Activated T-helper 2 cell treated with anti-CD3 and anti-CD28 coated beads, Interferon-gamma antibody, Interleukin-2, Interleukin-4, amounts not matched to agents 10 μg/mL and 5 μg/mL and 100 μg/mL, durations not matched to agents 14 hours and 24 hours and 36 hours (primary cell): ENCODE measurements at regions not wholly inside any gene's neighbourhood (a gene's known extent, or its start where the extent isn't known, plus 50 kb on each side); places are given as distances from the start of the nearest gene placed in this dataset.

Experiments used
- DNase-seq: peaks from one replicate; pipeline ENCODE4 v3.0.0; 2021; ENCODE audit warnings: low spot score
- H3K27ac Mint-ChIP-seq: one replicate; pipeline ENCODE4 v1.8.0; 2021; ENCODE audit warnings: mixed read lengths
- H3K27me3 Mint-ChIP-seq: one replicate; pipeline ENCODE4 v1.8.0; 2021; ENCODE audit warnings: low read depth, mixed read lengths
- H3K36me3 Mint-ChIP-seq: one replicate; pipeline ENCODE4 v1.8.0; 2021; ENCODE audit warnings: low read depth, mixed read lengths
- H3K4me1 Mint-ChIP-seq: one replicate; pipeline ENCODE4 v1.8.0; 2021; ENCODE audit warnings: low read depth, mixed read lengths
- H3K4me3 Mint-ChIP-seq: one replicate; pipeline ENCODE4 v1.8.0; 2021; ENCODE audit warnings: low read depth, mild to moderate bottlenecking, moderate library complexity, mixed read lengths
- H3K9me3 Mint-ChIP-seq: one replicate; pipeline ENCODE4 v1.8.0; 2021; ENCODE audit warnings: mixed read lengths
- intact Hi-C: fragments of 100-400 bp; cut with micrococcal nuclease; formaldehyde crosslinking; loops from one replicate; pipeline ENCODE4 v1.15.1; 2023

DNA sequence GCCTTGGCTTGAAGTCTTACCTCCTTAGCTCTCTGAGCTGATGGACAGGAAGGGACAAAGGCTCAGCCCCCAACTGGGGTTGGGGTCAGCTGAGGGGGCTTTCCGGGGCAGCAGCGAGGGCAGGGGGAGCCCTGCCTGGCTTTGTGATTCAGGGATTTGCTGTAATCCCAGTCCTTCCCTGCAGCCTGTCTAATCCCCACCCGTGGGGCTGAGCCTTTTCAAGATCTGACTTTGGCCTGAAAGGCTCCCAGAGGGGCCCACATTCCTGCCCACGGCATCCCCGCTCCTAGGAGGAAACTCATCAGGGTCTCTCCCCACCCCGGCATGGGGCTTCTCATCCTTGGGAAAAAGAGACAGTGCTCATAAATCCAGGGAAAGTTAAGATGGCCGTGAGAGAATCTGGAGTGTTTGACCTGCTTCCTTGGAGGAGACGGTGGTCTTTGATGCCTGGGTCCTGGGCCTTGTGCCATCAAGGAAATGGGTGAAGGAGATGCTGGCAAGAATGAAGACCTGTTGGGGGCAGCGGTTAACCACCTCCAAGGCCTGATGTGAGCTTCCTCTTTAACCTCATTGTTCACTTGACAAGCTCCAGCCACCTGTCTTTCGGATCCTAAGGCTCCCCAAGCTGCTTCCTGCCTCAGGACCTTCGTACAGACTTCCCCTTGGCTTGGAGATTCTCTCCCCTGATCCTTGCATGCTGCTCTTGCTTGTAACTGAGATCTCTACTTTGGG lies 83.1 kb upstream of the WNT4 start:
- peaks cover 3% of the 10 kb centered on the region for H3K27me3 Mint-ChIP-seq
- no peak overlapping the region for H3K4me3 Mint-ChIP-seq

DNA sequence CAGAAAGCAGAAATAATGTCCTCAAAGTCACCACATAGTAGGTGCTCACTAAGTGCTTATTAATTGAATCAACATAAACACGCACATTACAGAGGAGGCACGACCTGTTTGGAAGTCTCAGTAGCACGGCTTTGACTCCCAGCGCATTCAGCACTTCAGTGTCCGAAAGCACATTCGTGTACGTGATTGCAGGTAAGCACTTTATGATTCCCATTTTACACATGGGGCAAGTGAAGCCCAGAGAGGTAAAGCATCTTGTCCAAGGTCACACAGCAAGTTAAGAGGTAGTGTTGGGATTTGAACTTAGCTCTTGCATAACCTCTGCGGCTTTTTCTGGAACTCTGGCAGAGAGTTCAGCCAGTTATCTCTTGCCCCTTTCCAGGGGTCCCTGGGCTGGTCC lies 85.2 kb upstream of the WNT4 start:
- H3K36me3 Mint-ChIP-seq = no peaks in the 10 kb centered on the region
- H3K4me3 Mint-ChIP-seq = no peak overlapping the region
- intact Hi-C loops = no loop called here
- H3K27ac Mint-ChIP-seq = no peak overlapping the region
- H3K9me3 Mint-ChIP-seq = no peaks in the 10 kb centered on the region
- peaks cover 3% of the 10 kb centered on the region for H3K27me3 Mint-ChIP-seq
- DNase-seq = no peak
- no peaks in the 10 kb centered on the region for H3K4me1 Mint-ChIP-seq

More for the DNA sequence above, 83.1 kb upstream of the WNT4 start:
- intact Hi-C loops = no loop called here
- H3K9me3 Mint-ChIP-seq = no peaks in the 10 kb centered on the region
- H3K4me1 Mint-ChIP-seq = no peaks in the 10 kb centered on the region
- DNase-seq = no peak
- no peaks in the 10 kb centered on the region for H3K36me3 Mint-ChIP-seq
- no peak overlapping the region for H3K27ac Mint-ChIP-seq

DNA sequence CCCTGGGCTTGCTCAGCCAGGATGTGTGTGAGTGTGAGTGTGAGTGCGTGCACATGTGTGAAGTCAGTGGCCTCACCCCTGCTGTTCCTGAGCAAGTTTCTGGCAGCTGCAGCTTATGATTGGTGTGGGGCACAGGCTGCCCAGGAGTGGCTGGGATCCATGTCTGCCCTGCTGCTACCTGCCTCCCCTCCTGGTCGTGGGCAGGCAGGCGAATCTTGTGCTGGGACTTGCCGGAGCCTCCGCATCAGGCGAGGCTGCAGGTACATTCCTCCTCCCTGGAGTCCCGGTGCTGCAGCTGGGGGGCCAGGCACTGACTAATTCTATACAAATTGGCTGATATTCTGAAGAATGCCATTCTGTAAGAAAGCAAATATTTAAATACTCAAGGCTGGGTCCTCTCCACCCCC lies 85.6 kb upstream of the WNT4 start:
- no peak for DNase-seq
- Mint-ChIP-seq H3K27ac (no peak overlapping the region), H3K36me3 (no peaks in the 10 kb centered on the region), H3K4me1 (no peaks in the 10 kb centered on the region), H3K9me3 (no peaks in the 10 kb centered on the region), H3K27me3 (peaks cover 3% of the 10 kb centered on the region), H3K4me3 (no peak overlapping the region)
- intact Hi-C loops = no loop called here

DNA sequence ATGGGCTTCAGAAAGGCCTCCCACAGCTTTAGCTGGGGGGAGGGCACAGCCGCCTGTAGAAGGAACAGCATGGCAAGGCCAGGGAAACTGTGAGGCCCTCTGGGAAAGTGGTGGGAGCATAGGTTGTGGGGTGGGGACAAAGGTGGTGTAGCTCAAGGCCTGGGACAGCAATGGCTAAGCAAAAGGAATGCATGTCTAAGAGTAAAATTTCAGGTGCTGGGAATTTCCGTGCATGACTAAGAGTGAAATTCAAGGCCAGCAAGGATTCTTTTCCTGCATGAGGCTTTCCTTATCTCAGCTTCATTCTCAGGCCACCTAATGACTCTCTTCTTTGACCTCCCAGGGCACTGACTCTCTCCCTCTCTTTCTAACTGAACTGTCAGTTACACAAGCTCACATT lies 86.5 kb upstream of the WNT4 start:
- Mint-ChIP-seq H3K4me1 (no peaks in the 10 kb centered on the region), H3K36me3 (no peaks in the 10 kb centered on the region), H3K27ac (no peak overlapping the region), H3K9me3 (no peaks in the 10 kb centered on the region), H3K27me3 (peaks cover 5% of the 10 kb centered on the region), H3K4me3 (no peak overlapping the region)
- intact Hi-C loops = no loop called here
- DNase-seq = no peak

DNA sequence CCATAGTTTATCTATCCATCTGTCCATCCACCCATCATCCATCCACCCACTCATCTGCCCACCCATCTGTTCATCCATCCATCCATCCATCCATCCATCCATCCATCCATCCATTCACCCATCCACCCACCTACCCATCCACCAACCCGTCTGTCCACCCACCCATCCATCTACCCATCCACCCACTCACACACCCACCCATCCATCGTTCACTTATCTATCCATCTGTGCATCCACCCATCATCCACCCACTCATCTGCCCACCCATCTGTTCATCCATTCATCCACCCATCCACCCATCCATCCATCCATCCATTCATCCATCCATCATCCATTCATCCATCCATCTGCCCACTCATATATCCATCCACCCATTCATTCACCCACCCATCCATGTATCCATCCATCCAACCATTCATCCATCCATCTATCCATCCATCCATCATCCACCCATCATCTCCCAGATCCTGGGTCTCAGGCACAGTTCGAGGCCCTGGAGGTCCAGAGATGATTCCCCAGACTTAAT lies 88.2 kb upstream of the WNT4 start:
- Mint-ChIP-seq H3K27ac (no peak overlapping the region), H3K36me3 (no peaks in the 10 kb centered on the region), H3K9me3 (no peaks in the 10 kb centered on the region), H3K4me3 (no peak overlapping the region), H3K27me3 (peaks cover 9% of the 10 kb centered on the region), H3K4me1 (no peaks in the 10 kb centered on the region)
- intact Hi-C loops = no loop called here
- DNase-seq = no peak

DNA sequence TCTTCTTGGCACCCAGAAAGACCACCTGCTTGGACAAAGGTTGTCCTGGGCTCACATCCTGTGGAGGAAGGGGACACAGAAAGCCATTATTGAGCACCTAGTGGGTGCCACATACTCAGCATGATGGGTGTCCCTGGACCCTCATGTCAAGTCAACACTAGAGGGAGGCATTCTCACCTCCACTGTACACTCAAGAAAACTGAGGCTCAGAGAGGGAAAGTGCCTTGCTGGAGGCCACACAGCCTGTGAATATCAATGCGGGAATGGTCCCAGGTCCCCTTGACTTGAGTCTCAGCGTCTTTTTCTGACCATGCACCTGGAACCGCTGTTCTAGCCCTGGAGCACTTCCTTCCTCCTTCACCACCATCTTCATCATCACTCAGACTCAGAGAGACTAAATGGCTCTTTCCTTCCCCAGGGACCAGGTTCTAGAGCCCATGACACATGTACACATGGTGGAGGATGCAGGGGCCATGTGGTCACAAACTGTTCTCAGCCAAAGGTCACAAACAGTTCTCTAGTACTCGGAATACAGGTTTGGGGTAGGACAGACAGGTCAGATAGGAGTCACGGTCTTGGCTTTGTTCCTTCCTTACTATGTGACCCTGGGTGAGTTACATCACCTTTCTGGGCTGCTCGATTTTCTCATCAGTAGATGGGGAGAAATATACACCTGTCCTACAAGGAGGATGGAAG lies 89.2 kb upstream of the WNT4 start:
- Mint-ChIP-seq H3K4me3 (no peak overlapping the region), H3K36me3 (no peaks in the 10 kb centered on the region), H3K9me3 (no peaks in the 10 kb centered on the region), H3K27ac (no peak overlapping the region), H3K27me3 (peaks cover 6% of the 10 kb centered on the region), H3K4me1 (no peaks in the 10 kb centered on the region)
- no peak for DNase-seq
- intact Hi-C loops = no loop called here

DNA sequence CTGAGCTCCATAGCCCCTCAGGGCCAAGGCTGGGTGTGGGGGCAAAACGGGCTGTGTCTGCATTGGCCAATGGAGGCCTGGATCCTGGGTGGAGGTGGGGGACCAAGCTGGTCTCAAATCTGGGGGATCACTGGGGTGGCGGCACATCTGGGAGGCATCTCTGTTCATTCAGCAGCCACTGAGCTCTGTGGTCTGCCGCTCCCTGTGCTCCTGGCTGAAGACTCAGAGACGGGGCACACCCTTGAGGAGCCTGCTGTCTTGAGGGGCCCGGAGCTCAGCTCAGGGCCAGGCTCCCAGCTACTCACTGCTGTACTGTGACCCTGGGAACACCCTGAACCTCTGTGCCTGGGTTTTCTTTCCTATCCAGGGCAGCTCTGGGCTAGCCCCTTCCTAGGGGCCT lies 90.3 kb upstream of the WNT4 start:
- H3K9me3 Mint-ChIP-seq = no peaks in the 10 kb centered on the region
- intact Hi-C loops = no loop called here
- H3K4me1 Mint-ChIP-seq = no peaks in the 10 kb centered on the region
- H3K27me3 Mint-ChIP-seq = peaks cover 6% of the 10 kb centered on the region
- H3K4me3 Mint-ChIP-seq = no peak overlapping the region
- DNase-seq = no peak
- no peaks in the 10 kb centered on the region for H3K36me3 Mint-ChIP-seq
- no peak overlapping the region for H3K27ac Mint-ChIP-seq

DNA sequence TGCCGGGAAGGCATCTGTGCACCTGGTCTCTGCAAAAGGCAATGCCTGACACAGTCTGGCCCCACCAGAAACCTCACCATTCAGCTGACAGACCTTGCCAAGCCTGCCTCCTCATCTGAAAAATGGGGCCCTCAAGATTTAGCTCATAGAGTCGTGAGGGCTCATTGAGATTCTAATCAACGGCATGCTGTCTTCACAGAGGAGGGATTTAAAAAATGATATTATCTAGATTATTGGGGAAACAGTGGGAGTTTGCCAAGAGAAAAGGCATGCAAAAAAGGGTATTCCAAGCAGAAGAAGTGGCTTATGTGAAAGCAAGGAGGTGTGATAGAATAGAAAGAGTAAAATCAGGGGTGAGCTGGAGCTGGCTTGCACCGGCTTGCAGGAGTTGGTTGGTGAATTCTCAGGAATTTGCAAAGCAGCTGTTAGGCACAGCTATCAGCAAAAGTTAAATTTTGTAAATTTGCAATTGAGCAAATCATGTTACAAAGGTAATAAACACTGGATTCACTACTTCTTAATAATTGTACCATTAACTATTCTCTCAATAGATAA lies 91.7 kb upstream of the WNT4 start:
- Mint-ChIP-seq H3K27ac (no peak overlapping the region), H3K9me3 (no peaks in the 10 kb centered on the region), H3K4me3 (no peak overlapping the region), H3K27me3 (peaks cover 6% of the 10 kb centered on the region), H3K36me3 (no peaks in the 10 kb centered on the region), H3K4me1 (no peaks in the 10 kb centered on the region)
- intact Hi-C loops = no loop called here
- no peak for DNase-seq

DNA sequence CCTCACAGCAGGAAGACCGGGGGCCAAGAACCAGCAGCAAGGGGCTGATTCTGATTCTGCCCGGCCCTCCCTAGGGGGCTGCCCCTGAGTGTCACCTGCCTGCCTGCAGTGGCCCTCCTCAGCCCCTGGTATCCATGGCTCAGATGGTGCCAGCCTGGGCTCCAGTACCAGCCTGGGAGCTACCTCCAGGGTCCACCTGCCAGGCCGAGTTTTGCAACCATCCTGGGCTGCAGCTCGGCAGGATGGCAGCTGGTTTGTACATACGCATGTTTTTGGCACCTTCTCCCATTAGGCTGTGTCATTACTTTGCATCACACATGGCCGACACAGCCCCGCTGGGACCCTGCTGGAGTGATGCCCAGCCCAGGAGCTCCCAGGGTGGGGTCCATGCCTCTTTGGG lies 93.3 kb upstream of the WNT4 start:
- DNase-seq = no peak
- H3K27me3 Mint-ChIP-seq = peaks cover 6% of the 10 kb centered on the region
- H3K27ac Mint-ChIP-seq = no peak overlapping the region
- intact Hi-C loops = no loop called here
- H3K4me1 Mint-ChIP-seq = no peaks in the 10 kb centered on the region
- H3K4me3 Mint-ChIP-seq = no peak overlapping the region
- no peaks in the 10 kb centered on the region for H3K36me3 Mint-ChIP-seq
- H3K9me3 Mint-ChIP-seq = no peaks in the 10 kb centered on the region

DNA sequence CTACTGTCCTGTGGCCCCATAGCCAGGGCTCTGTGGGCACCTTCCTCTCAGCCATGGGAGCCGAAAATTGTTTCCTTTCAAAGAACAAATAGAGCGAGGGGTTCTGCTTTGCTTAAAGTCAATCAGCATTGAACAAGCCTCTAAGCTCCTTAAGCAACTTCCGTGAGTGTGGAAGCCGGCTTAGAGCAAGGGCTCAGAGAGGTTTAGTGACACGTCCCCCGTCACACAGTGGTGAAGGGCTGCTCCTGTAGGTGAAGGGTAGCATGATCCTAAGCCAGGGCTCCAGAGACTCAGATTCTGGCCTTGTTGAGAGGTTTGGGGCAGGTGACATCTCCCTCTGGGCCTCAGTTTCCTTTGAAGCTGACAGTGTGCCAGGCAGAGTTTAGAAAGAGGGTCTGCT lies 94.0 kb upstream of the WNT4 start:
- DNase-seq = no peak
- H3K27ac Mint-ChIP-seq = no peak overlapping the region

DNA sequence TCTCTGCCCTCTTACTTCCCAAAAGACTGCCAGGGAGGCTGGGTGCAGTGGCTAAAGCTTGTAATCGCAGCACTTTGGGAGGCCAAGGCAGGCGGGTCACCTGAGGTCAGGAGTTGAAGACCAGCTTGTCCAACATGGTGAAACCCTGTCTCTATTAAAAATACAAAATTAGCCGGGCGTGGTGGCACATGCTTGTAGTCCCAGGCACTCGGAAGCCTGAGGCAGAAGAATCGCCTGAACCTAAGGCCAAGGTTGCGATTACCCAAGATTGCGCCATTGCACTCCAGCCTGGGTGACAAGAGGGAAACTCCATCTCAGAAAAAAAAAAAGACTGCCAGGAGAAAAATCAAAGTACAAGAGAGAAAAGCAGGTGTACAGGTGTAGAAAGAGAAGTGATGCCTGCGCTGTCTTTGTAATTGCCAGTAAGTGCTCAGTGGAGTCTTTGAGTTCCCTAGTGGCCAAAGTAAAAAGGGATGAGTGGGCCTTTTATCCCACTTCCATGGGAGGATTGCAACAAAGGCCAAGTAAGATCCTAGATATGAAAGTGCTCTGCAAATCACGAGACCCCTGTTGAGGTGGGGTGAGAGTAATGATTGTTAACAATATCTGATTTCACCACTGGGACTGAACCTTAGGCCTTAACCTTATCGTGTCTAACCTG lies 94.7 kb upstream of the WNT4 start:
- Mint-ChIP-seq H3K36me3 (no peaks in the 10 kb centered on the region), H3K27me3 (peaks cover 7% of the 10 kb centered on the region), H3K9me3 (no peaks in the 10 kb centered on the region), H3K4me3 (no peak overlapping the region), H3K4me1 (no peaks in the 10 kb centered on the region), H3K27ac (no peak overlapping the region)
- no peak for DNase-seq
- intact Hi-C loops = no loop called here

More for the DNA sequence above, 94.0 kb upstream of the WNT4 start:
- H3K4me3 Mint-ChIP-seq = no peak overlapping the region
- H3K36me3 Mint-ChIP-seq = no peaks in the 10 kb centered on the region
- peaks cover 7% of the 10 kb centered on the region for H3K27me3 Mint-ChIP-seq
- no peaks in the 10 kb centered on the region for H3K9me3 Mint-ChIP-seq
- no peaks in the 10 kb centered on the region for H3K4me1 Mint-ChIP-seq
- intact Hi-C loops = no loop called here

DNA sequence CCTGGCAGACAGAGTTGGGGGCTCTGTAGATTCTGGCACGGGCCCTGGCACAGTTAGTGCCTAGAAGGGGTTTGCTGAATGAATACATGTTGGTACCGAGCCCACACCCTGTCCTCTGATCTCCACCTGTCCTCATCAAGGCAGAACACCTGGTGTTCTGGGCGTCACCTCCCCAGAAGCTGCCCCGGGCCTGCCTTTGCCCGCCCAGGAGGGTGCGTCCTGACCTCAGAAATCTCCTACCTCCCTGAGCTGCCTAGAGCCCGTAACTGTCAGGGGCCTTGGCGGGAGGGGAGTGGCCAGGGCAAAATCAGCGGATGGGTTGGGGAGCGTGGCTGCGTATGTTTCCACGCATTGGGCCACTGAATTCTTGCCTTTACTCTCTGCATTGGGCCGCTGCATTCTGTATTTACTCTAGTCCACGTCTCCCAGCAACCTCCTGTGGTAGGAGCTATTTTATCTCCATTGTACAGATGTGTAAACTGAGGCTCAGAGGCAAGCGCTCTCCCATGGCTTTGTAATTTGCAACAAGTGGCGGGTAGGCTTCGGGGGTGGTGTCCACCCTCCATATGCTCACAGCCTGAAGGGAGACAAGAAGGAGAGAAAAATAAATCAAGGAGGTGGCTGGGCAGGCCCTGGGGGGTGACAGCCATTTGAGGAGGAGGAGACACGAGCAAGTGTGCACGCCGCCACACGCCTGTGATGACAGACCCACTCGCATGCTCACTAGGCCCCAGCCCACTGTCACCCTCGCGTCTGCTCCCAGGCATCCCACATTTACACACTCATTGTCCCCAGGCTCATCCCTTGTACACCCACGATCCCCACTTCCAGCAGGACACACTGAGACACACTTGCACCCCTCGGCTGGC lies 95.7 kb upstream of the WNT4 start:
- intact Hi-C loops = no loop called here
- H3K36me3 Mint-ChIP-seq = no peaks in the 10 kb centered on the region
- no peak overlapping the region for H3K27ac Mint-ChIP-seq
- H3K27me3 Mint-ChIP-seq = peaks cover 7% of the 10 kb centered on the region
- DNase-seq = no peak
- no peaks in the 10 kb centered on the region for H3K9me3 Mint-ChIP-seq
- no peak overlapping the region for H3K4me3 Mint-ChIP-seq
- H3K4me1 Mint-ChIP-seq = no peaks in the 10 kb centered on the region
